Hippocampal formation (tissue), 2 donors: ENCODE measurements at regions not wholly inside any gene's neighbourhood (a gene's known extent, or its start where the extent isn't known, plus 50 kb on each side); places are given as distances from the start of the nearest gene placed in this dataset.
"Not testable (repeated sequence)": the region's sequence is repeated elsewhere in the genome, so short reads cannot be mapped to it uniquely, and the experiment has no call there.

Experiments used
- DNase-seq, 2 donors: peaks; one replicate each; lab custom pipeline; 2025; lab: John Stamatoyannopoulos, UW

DNA sequence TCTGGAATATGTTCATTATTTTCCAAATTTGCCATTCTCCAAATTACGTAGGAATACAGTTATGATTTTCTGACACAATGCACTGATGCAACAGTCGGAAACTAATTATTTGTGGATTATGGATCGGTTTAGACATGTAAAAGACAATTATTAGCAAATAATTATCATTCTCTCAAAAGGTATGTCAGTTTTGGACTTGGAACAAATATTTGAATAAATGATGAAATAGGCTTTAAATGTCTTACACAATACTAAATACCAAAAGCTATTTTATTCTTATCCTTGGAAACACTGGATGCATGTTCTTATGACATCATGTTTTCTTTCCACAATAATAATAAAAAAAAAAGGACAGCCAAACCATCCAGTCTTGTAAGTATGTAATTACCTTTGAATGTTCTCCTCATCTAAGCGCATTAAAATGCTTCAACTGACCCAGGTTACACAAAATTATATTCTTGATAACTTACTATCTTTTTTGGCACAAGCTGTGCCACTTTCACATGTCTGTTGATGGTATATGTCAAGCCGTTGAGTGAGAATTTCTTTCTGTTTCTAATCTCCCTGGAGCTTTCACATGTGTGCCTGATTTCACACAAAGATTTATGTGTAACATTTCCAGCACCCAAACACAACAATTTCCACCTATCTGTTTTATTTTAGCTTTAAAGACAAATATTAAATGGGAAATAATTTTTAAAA is 238.5 kb upstream of the ZNF385D start:
- no peak for DNase-seq

DNA sequence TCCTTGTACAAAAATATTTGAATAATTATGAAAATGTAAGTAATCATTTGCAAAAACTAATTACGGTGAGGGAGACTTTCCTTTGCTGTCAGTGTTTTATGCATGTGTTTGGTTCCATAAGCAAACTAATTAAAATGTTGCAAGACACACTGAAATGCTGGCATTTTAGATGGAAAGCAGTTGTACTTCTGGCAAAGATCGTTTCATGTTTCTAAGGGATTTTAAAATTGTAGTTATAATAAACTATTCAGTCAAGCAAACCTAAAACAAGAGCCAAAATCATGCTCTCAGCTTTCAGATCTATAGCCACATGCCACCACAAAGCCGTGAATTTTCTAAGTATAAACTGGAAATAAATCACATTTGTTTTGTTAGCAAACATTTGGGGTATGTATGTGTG is 240.1 kb upstream of the ZNF385D start:
- DNase-seq: no peak

DNA sequence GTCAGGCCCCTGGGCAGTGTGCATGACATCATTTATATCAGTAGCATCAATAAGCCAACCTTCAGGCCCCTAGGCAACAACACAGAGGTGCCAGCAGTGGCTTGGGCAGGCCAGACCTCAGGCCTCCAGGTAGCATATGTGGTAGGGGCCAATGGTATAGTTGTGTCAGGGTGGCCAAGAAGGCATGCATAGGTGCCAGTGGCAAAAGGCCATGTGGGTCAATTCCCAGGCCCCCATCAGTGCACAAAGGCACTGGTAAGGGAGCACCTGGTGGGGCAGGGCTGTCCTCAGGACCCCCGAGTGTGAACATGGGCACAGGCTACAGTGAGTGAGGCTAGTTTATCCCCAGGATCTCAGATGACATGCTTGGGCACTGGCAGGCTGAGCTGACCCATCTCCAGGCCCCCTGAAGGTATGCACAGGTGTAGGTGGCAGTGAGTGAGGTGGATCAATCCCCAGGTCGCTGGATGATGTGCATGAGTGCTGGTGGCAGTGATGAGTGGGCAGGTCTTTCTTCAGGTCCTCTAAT is 244.1 kb upstream of the ZNF385D start:
- DNase-seq: no peak

DNA sequence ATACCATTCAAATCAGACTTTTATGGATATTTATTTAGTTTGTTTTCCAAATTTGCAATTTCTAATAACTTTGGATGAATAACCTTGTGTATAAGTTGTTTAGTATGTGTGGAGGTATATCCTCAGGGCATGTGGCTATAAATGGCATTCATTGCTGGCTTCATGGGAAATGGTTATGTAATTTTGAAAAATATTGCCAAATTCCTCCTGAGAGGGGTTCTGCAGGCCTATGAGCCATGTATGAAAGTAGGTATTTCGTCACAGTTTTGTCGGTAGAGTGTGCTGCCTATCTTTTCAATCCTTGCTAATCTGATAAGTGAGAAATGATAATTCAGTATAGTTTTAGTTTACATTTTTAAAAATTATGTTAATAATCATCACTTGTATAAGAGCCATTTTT is 256.4 kb upstream of the ZNF385D start:
- DNase-seq: no peak

DNA sequence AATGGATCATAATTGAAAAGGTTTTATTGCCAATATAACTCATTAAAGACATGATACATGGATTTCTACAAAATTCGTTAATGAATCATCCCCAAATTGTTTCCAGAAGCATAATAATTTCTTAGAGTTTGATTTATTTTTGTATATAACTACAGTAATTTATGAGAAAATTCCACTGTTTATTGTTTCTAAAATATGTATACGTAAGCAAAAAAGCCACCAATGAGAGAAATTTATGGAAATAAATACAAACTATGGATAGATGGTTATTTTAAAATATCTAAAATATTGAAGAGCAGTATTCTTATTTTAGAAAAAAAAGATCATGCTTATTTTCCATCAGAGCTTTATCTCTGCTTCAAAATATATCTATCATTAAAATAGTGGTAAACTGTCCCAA is 260.0 kb upstream of the ZNF385D start:
- no peak for DNase-seq

DNA sequence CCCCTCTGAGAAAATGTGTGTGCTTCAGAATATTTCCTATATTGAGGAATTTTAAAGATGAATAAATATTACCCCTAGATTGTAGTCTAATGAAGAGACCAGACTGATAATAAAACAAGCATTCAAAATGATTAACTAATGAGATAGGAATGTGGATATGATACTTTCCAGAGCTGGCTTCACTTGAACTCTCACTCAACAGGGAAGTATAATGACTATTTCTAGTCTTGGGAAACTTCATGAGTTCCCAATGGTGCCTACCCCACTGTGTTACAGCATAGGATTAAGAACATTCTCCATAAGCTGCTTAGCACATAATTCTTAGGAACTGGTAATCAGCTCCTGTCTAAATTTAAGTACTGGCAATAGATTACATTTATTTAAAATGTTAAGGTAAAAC is 261.5 kb upstream of the ZNF385D start:
- no peak for DNase-seq

DNA sequence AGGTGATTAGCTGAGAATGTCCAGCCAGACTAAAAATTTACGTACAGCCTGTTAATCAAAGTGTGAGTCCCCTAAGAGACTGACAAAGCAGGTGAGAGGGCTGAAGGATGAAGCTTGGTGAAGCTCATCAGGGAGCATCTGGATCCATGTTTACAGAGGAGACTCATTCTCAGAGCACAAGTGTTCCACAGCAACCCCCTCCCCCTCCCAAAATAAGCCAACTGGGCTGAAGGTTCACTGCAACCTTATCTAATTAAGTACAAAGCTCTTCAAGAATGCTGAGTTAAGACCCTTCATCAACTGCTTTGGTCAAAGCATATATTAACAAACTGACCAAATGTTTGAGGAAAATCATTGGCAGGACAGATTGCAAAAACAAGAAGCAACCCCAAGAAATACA is 262.6 kb upstream of the ZNF385D start:
- no peak for DNase-seq

DNA sequence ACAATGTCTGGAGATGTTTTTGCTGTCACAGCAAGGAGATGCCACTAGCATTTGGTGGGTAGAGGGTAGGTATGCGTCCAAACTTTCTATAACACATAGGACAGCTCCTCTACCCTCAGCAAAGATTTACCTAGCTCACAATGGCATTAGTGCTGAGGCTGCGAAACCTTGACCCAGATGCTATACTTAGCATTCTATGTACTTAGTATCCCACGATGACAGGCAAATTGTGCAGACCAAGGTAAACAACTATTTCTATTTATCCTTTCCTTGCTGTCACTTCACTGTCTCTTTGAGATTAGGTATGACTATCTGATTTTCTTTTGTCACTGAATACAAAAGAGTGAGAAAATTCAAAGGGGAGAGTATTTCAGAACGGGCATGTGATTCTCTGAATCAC is 265.2 kb upstream of the ZNF385D start:
- no peak for DNase-seq

DNA sequence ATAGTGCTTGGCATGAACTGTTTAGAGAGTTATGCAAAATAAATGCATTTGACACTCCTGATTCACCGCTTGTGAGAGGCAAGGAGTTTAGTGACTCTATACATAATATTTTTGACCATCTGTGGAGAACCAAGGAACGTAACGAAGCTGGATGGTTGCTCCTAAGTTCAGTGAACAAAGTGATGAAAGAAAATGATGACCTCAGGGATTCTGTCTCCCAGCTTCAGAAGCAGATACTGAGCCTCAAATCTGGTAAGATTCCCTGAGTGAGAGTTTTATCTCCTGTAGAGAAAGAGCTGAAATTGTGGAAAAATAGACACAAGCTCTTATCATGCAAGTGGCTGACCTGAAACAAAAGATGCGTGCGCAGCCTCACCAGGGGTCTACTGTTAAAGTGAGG is 273.6 kb upstream of the ZNF385D start:
- not testable (repeated sequence) for DNase-seq

DNA sequence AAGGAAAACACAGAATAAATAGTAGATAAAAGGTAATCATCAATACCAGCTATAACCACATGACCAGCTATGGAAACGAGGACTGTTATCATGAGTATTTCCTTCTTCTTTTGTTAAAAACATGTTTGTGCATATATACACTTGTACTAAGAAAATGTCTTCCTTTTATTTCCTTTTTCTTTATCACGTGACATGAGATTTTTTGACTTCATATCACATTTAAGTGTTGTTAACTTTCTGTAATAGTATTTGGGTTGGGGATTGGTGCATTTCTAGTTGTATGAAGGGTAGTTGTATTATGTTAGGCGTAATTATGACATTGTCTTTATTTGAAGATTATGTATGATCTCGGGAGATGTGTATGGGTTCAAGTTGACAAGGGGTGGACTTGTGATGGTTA is 278.5 kb upstream of the ZNF385D start:
- no peak for DNase-seq

DNA sequence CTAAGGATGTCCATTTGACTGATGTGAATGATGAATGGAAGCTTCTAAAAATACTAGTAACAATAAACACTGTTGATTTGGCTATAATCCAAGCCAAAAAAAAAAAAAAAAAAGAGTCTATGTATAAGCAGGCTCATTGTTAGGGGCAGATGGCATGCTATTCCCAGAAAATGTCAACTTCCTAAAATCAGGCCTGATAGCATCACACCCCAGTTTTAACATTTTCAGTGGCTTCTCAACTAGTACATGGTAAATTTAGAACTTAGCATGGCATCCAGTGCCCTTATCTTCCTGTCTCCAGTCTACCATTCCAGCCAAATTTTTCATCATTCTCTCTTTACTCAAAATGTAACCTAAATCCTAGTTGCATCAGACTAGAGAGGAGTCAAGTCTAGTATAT is 288.2 kb upstream of the ZNF385D start:
- DNase-seq: no peak

DNA sequence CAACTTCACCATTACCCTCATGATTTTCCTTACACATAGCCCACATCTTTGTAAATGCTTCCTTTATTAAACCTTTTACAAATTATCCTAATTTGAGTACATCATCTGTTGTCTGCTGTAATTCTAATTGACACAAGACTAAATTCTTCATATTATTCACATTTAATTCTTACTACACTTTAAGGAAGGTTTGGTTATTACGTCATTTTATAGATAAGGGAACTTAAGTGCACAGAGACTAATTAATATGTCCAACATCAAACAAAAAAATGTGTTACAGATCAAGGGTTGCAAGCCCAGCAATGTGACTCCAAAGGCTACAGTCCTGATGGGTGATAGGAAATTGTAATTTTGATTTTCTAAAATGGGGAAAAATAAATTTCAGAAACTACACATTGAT is 289.1 kb upstream of the ZNF385D start:
- DNase-seq: no peak

DNA sequence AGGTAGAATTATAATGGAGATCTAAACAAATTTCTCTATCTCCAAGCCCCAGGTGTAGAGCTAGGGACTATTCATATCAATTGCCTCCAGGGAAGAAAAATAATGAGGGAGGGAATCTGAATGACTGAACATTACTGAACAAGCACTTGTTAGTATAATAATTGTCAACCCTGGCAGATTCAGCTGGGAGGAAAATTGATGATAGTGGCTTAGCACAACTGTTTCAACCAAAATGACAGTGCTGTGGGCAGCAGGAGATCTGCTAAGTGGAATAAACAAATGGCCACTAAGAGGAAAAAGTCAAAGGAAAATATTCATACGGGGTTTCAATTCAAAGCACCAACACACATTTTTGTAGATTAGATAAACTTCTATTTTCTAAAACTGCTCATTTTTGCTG is 294.9 kb upstream of the ZNF385D start:
- DNase-seq: no peak

DNA sequence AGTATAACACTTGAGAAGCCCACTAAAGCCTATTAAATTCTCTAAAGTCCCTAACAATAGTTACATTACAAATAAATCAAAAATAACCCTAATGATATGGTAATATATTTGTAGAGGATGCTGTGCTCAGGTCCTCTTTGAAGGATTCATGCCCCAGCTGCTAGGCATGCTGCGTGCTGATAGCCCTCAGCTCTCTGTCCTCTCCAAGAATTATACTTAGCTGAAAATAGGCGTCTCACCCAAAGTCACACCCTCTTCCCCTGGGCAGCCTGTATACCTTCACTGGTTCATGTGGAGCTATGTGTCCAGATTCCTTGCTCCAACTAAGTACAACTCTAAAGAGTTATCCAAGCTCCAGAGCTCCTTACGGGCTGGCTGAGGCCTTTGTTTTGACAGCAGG is 312.5 kb upstream of the ZNF385D start:
- no peak for DNase-seq

DNA sequence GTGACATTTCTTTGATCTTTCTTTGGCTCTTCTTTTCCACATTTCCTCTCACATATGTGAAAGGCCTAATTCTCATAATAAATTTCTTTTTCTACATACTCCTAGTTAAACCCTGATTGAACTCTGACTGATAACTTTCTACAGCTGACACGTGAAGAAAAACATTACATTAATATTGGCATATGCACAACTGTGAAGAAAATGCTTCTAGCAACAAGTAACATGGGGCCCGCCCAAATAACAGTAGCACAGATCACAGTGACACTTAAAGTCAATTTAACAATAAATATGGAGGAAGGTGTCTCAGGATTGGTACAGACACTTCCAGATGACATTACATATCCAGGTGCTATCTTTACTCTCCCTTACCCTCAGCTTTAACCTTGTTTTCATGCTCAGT is 317.6 kb upstream of the ZNF385D start:
- no peak for DNase-seq

DNA sequence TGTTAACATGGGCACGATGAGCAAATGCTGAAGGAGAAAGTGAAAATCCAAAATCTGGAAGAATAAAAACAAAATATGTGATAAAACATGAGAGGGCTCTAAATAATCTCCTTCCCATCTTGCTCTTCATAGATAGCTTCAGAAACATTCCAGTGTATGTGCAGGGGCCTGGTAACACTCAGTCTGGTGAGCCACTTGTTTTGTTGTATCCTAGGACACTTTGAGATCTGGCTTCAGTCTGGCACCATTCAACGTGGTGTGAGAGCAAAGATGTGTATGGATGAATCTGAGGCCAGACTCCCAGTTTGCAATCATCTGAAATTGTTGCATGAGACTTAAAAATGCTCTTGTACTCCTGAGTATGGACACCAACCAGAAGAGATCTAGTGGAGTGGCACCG is 337.2 kb upstream of the ZNF385D start:
- DNase-seq: no peak

DNA sequence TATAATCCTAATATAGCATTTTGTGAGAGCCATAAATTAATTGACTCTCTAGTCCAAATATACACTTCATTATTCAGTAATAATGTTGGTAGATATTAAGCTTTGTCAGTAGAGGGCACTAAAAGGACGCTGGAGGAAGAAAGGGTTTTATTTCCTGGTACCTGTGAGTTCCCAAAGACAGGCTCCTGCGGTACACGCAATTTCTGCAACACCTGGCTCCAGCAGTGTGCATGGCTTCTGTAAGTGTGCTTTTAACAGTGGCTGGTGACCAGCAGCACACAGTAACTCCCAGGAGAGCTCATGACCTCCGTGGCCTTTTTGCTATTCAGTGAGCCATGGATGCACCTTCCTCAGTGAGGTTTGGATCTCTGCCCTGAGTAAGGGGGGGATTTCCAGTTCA is 338.3 kb upstream of the ZNF385D start:
- no peak for DNase-seq

DNA sequence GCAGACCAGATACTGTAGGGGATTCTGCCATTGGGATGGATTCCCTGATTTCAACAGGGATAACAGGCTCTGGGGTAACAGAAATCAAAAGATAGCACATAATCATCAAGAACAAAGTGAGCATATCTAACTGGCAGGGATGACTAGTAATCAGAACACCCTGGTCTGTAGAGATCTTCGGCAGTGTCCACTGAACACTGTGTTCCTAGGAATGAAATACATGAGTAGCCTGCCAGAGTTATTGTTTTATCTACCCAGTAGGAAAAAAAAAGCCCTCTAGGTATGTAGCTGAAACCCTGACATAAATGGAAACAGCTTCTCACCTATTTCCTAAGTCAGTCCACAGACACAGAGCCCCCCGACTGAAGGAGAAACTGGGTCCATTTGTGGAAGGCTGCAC is 340.3 kb upstream of the ZNF385D start:
- DNase-seq: no peak

DNA sequence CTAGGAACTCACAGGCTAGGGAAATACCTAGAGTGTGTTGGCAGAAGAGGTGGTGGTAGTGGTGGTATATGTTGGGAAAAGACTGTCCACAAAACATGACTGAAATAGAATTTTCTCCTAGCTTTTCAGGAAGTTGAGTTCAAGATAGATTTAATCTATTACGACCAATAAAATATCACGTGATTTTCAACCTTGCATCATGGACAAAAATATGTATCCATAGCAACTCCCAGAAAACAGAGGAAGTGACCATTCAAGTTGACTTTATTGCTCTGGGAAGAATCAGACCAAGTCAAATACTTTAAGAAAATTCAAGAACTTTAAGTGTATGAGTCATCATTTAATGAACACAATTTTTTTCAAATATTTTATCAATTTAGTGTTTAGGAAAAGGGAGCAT is 347.0 kb upstream of the ZNF385D start:
- DNase-seq: no peak

DNA sequence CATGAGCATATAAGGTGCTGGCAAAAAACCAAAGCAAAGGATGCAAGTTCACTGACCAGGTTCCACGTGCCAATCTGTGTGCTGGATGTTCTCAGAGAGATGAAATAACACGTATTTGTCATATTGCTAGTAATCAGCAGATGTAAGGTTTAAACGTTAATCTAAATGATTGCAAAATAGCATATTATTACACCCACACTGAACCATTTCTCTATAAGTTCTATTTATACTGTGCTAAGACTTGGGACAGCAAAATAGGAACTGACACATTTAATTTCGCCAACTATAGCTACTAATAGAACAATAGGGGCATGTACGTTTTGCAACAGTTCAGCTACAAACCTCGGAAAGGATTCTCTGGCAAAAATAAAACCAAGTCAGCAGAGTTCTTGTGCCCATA is 350.3 kb upstream of the ZNF385D start:
- no peak for DNase-seq

DNA sequence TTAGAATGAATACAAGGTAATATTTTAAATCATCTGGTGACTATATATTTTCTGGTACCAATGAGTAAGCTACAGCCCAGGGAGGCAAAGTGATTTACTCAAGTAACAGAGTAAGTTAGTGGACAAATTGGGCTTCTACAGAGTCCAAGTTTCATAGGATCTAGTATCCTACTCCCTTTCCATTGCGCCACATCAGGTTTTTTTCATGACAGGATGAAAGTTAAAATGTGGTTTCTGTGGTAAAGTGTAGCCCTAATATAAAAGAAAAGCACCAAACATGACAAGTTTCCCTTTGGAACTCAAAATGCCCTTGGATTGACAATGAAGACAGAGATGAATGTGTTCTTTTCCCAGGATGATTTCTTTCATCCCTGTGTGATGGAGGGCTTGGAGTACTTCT is 350.8 kb upstream of the ZNF385D start:
- DNase-seq: no peak

DNA sequence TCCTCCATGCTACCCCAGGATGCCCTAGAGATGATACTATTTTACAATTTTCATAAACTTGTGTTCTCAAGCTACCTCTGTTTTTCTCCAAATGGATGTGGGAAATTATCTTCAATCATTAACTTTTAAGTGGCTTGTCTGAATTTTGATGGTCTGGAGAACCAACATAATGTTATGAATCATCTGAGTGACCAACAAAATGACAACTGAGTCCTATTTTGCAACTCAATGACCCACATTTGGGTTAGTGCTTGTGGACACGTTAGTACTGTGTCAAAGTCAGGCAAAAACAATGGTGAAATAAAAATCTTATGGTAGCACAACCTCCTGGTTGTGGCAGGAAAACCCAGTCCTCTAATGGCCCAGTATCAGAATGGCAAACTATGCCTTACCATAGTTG is 352.4 kb upstream of the ZNF385D start:
- DNase-seq: no peak

DNA sequence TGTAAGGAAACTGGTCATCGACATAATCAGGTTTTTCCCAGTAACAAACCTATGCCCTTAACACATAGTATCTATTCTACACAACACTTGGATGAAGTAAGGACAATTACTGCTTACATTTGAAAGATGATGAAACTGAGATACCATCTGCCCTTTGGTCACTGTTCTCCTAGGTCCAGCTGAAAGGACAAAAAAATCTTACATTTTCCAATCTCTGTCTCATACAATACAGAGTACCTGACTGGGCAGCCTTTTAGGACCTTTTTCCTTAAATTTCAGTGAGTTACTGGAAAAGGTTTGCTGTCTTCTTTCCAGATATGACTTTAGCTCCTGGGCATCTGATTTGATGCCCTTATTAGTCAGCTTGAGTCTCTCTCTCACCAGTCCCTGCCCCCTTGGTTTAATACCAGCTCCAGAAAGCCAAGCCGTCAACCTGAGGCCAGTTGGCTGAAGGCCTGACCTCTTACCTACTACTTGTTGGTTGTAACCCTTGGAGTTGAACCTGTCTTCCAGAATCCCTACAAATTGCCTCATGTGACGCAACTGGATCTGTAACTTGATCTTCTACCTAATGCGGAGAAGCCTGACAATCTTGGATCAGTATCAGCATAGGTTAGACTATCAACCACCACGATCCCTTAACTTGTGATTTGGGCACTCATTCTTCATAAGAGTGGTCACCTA is 355.3 kb upstream of the ZNF385D start:
- no peak for DNase-seq

DNA sequence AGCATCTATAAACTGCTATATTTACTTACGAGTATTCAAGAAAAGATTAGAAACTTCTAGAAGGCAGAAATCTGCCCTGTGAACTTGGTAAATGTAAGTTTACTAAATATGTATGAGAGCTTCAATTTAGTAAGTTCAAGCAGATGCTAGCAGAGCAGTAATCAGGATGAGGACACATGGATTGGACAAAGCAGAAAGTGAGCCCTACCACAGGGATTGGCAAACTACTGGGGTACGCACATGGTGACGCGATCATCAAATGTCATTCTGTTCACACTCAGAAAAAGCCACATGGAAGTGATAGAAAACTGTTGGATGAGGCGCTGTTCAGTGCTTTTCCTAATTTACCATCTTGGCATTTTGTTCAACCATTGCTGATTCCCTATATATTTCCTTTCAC is 360.2 kb upstream of the ZNF385D start:
- no peak for DNase-seq
